Hepatocyte (in vitro differentiated cells): ENCODE measurements at regions not wholly inside any gene's neighbourhood (a gene's known extent, or its start where the extent isn't known, plus 50 kb on each side); places are given as distances from the start of the nearest gene placed in this dataset.
"Not testable (repeated sequence)": the region's sequence is repeated elsewhere in the genome, so short reads cannot be mapped to it uniquely, and the experiment has no call there.

Experiments
- DNase-seq: peaks from one replicate; pipeline ENCODE4 v3.0.0-alpha.2; 2016; ENCODE audit warnings: low spot score
- H2AFZ ChIP-seq: fragments of 200-600 bp; sonication (generic); 2 replicates; pipeline ENCODE4 v1.6.0; 2016; ENCODE audit warnings: antibody characterized with exemption, mild to moderate bottlenecking
- H3K27ac ChIP-seq: fragments of 200-600 bp; sonication (generic); 2 replicates; pipeline ENCODE4 v1.5.1; 2016; ENCODE audit warnings: mild to moderate bottlenecking
- H3K27me3 ChIP-seq: fragments of 200-600 bp; sonication (generic); 2 replicates; pipeline ENCODE4 v1.6.1; 2016
- H3K36me3 ChIP-seq: fragments of 200-600 bp; sonication (generic); replicated peaks from 2 replicates; pipeline ENCODE4 v1.5.1; 2016; ENCODE audit warnings: low read depth; ENCODE audit not compliant: insufficient read depth
- H3K4me1 ChIP-seq: fragments of 200-600 bp; sonication (generic); 2 replicates; pipeline ENCODE4 v1.5.1; 2016; ENCODE audit warnings: mild to moderate bottlenecking, moderate library complexity; ENCODE audit not compliant: insufficient read depth
- H3K4me2 ChIP-seq: fragments of 200-600 bp; sonication (generic); 2 replicates; pipeline ENCODE4 v1.6.0; 2016
- H3K4me3 ChIP-seq: fragments of 200-600 bp; sonication (generic); 2 replicates; pipeline ENCODE4 v1.5.1; 2016; ENCODE audit warnings: mild to moderate bottlenecking
- H3K79me2 ChIP-seq: fragments of 200-600 bp; sonication (generic); 2 replicates; pipeline ENCODE4 v1.6.0; 2017; ENCODE audit warnings: mild to moderate bottlenecking
- H3K9me2 ChIP-seq: fragments of 200-600 bp; sonication (generic); replicated peaks from 2 replicates; pipeline ENCODE4 v1.6.0; 2017; ENCODE audit warnings: mild to moderate bottlenecking; ENCODE audit not compliant: insufficient read depth
- H3K9me3 ChIP-seq: fragments of 200-600 bp; sonication (generic); 2 replicates; pipeline ENCODE4 v1.5.1; 2016; ENCODE audit warnings: low read depth, mild to moderate bottlenecking
- H4K20me1 ChIP-seq: fragments of 200-600 bp; sonication (generic); 2 replicates; pipeline ENCODE4 v1.6.0; 2016; ENCODE audit warnings: mild to moderate bottlenecking; ENCODE audit not compliant: insufficient read depth, poor library complexity, severe bottlenecking
- EZH2 ChIP-seq: fragments of 200-600 bp; sonication (generic); IDR thresholded peaks from 2 replicates; pipeline ENCODE4 v1.6.1; 2016; ENCODE audit warnings: antibody characterized with exemption, mild to moderate bottlenecking, borderline replicate concordance
- EZH2phosphoT487 ChIP-seq: fragments of 200-600 bp; sonication (generic); IDR thresholded peaks from one replicate; pipeline ENCODE4 v1.6.1; 2018; ENCODE audit warnings: antibody characterized with exemption, mild to moderate bottlenecking, low read depth, moderate library complexity; ENCODE audit not compliant: unreplicated experiment, severe bottlenecking
- WGBS: methylation state at CpG from one replicate; pipeline ENCODE4 v1.1.6; 2016; ENCODE audit warnings: low lambda C conversion rate; ENCODE audit errors: missing lambda C conversion rate; 5-methylcytosine and 5-hydroxymethylcytosine counted together
- TF ChIP-seq, protein P1 (sequence below): fragments of 200-600 bp; sonication (generic); IDR thresholded peaks from 2 replicates; pipeline ENCODE4 v1.5.1; 2016; ENCODE audit warnings: antibody characterized with exemption, mild to moderate bottlenecking; ENCODE audit not compliant: poor library complexity

DNA sequence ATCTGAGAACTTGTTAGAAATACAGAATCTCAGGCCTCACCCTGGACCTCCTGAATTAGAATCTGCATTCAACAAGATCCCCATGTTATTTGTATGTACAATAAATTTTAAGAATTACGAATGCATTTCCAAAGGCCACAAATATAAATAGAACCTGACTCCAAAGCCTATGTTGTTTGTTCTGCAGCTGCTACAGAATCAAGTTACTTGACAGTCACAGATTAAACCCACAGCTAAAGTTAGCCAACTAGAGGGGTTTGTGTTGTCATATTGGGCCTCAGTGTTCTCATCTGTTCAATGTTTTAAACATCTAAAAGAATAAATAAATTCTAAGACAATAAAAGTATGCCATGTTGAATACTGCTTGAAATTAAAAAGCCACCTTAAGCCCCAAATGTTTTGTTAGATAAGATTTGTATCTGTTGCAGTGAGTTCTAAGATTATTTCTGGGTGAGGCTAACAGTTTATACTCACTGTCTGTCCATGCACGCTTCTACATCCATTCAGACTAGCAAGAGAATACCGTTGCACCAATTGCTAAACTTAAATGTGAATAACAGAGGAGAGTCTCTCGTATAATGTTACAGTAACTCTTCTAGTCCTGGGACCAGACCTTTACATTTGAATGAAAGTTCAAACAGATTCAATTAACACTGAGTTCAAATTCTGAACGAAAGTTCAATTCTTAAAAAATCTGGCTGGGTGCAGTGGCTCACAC is 200.4 kb downstream of the MEMO1 start:
- no peak overlapping the region for H3K27ac ChIP-seq
- no peak overlapping the region for H2AFZ ChIP-seq
- WGBS = 68% methylated on average over 5 of the region's 5 CpGs
- no peak overlapping the region for H3K4me3 ChIP-seq
- no peaks in the 10 kb centered on the region for H3K9me2 ChIP-seq
- H3K36me3 ChIP-seq = no peaks in the 10 kb centered on the region
- H3K4me2 ChIP-seq = no peak overlapping the region
- peaks cover 8% of the 10 kb centered on the region for H3K4me1 ChIP-seq
- no peaks in the 10 kb centered on the region for H4K20me1 ChIP-seq
- no peak for TF ChIP-seq EZH2
- TF ChIP-seq, protein P1, sequence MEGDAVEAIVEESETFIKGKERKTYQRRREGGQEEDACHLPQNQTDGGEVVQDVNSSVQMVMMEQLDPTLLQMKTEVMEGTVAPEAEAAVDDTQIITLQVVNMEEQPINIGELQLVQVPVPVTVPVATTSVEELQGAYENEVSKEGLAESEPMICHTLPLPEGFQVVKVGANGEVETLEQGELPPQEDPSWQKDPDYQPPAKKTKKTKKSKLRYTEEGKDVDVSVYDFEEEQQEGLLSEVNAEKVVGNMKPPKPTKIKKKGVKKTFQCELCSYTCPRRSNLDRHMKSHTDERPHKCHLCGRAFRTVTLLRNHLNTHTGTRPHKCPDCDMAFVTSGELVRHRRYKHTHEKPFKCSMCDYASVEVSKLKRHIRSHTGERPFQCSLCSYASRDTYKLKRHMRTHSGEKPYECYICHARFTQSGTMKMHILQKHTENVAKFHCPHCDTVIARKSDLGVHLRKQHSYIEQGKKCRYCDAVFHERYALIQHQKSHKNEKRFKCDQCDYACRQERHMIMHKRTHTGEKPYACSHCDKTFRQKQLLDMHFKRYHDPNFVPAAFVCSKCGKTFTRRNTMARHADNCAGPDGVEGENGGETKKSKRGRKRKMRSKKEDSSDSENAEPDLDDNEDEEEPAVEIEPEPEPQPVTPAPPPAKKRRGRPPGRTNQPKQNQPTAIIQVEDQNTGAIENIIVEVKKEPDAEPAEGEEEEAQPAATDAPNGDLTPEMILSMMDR = no peak
- H3K27me3 ChIP-seq = no peaks in the 10 kb centered on the region
- DNase-seq = no peak
- H3K9me3 ChIP-seq = no peaks in the 10 kb centered on the region
- H3K79me2 ChIP-seq = no peaks in the 10 kb centered on the region

- Histone ChIP-seq H3K79me2 (no peaks in the 10 kb centered on the region), H3K9me2 (no peaks in the 10 kb centered on the region), H3K27me3 (no peaks in the 10 kb centered on the region), H3K27ac (no peak overlapping the region), H2AFZ (no peak overlapping the region), H3K9me3 (no peaks in the 10 kb centered on the region), H3K4me1 (no peaks in the 10 kb centered on the region), H3K4me3 (no peak overlapping the region), H3K4me2 (no peak overlapping the region), H4K20me1 (no peaks in the 10 kb centered on the region), H3K36me3 (no peaks in the 10 kb centered on the region)
- WGBS = 81% methylated on average over 7 of the region's 16 CpGs
- DNase-seq = no peak
- TF ChIP-seq EZH2phosphoT487 = no peak
- TF ChIP-seq, protein P1 = no peak
- TF ChIP-seq EZH2 = no peak
Observed at GRCh38 chr2:31805688-31806087, 205.1 kb downstream of the MEMO1 start.

- not testable (repeated sequence) for H3K4me3 ChIP-seq, H3K27ac ChIP-seq, H4K20me1 ChIP-seq, H3K27me3 ChIP-seq, H3K79me2 ChIP-seq, DNase-seq, H3K9me3 ChIP-seq, H3K4me2 ChIP-seq, H3K4me1 ChIP-seq, H3K36me3 ChIP-seq, H3K9me2 ChIP-seq, H2AFZ ChIP-seq
- WGBS = 97% methylated on average over 39 of the region's 44 CpGs
Observed at GRCh38 chr2:31803481-31804153, 207.2 kb downstream of the MEMO1 start.

GRCh38 chr2:31802711-31803110 is 208.1 kb downstream of the MEMO1 start:
- Histone ChIP-seq H3K9me2 (no peaks in the 10 kb centered on the region), H3K4me2 (no peak overlapping the region), H3K27me3 (no peaks in the 10 kb centered on the region), H3K9me3 (no peaks in the 10 kb centered on the region), H3K27ac (no peak overlapping the region), H3K36me3 (no peaks in the 10 kb centered on the region), H3K4me3 (no peak overlapping the region), H2AFZ (no peak overlapping the region), H3K4me1 (no peaks in the 10 kb centered on the region), H4K20me1 (no peaks in the 10 kb centered on the region), H3K79me2 (no peaks in the 10 kb centered on the region)
- DNase-seq = no peak
- TF ChIP-seq EZH2phosphoT487 = no peak
- TF ChIP-seq, protein P1 = no peak
- TF ChIP-seq EZH2 = no peak
- WGBS = 89% methylated on average over 7 of the region's 7 CpGs

GRCh38 chr2:31799282-31799681 is 211.5 kb downstream of the MEMO1 start:
- H3K36me3 ChIP-seq, H3K4me1 ChIP-seq, DNase-seq, H3K9me3 ChIP-seq, H3K27me3 ChIP-seq, H4K20me1 ChIP-seq, H3K4me3 ChIP-seq, H3K4me2 ChIP-seq, H3K79me2 ChIP-seq, H2AFZ ChIP-seq, H3K9me2 ChIP-seq, H3K27ac ChIP-seq: not testable (repeated sequence)
- WGBS = 83% methylated on average over 4 of the region's 4 CpGs
